ENCODE measurements at regions not wholly inside any gene's neighbourhood (a gene's known extent, or its start where the extent isn't known, plus 50 kb on each side); places are given as distances from the start of the nearest gene placed in this dataset.

DNA sequence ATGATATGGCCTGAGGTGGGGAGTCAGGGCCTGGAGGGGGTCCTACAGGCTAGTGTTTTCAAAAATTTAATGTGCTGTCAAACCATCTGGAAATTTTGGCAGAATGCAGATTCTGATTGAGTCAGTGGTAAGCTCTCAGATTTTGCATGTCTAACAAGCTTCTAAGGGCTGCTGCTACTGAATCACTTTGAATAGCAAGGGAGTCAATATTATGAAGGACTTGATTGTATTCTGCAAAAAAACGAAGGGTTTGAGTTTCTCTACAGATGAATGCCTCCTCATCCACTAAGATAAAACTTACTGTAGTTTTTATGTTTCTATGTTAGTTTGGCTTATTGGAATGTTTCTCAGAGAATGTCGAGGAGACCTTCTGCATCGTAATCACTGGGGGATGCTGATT, 179.5 kb downstream of the TMEM38B start (continued):
- TF ChIP-seq, protein P1, sequence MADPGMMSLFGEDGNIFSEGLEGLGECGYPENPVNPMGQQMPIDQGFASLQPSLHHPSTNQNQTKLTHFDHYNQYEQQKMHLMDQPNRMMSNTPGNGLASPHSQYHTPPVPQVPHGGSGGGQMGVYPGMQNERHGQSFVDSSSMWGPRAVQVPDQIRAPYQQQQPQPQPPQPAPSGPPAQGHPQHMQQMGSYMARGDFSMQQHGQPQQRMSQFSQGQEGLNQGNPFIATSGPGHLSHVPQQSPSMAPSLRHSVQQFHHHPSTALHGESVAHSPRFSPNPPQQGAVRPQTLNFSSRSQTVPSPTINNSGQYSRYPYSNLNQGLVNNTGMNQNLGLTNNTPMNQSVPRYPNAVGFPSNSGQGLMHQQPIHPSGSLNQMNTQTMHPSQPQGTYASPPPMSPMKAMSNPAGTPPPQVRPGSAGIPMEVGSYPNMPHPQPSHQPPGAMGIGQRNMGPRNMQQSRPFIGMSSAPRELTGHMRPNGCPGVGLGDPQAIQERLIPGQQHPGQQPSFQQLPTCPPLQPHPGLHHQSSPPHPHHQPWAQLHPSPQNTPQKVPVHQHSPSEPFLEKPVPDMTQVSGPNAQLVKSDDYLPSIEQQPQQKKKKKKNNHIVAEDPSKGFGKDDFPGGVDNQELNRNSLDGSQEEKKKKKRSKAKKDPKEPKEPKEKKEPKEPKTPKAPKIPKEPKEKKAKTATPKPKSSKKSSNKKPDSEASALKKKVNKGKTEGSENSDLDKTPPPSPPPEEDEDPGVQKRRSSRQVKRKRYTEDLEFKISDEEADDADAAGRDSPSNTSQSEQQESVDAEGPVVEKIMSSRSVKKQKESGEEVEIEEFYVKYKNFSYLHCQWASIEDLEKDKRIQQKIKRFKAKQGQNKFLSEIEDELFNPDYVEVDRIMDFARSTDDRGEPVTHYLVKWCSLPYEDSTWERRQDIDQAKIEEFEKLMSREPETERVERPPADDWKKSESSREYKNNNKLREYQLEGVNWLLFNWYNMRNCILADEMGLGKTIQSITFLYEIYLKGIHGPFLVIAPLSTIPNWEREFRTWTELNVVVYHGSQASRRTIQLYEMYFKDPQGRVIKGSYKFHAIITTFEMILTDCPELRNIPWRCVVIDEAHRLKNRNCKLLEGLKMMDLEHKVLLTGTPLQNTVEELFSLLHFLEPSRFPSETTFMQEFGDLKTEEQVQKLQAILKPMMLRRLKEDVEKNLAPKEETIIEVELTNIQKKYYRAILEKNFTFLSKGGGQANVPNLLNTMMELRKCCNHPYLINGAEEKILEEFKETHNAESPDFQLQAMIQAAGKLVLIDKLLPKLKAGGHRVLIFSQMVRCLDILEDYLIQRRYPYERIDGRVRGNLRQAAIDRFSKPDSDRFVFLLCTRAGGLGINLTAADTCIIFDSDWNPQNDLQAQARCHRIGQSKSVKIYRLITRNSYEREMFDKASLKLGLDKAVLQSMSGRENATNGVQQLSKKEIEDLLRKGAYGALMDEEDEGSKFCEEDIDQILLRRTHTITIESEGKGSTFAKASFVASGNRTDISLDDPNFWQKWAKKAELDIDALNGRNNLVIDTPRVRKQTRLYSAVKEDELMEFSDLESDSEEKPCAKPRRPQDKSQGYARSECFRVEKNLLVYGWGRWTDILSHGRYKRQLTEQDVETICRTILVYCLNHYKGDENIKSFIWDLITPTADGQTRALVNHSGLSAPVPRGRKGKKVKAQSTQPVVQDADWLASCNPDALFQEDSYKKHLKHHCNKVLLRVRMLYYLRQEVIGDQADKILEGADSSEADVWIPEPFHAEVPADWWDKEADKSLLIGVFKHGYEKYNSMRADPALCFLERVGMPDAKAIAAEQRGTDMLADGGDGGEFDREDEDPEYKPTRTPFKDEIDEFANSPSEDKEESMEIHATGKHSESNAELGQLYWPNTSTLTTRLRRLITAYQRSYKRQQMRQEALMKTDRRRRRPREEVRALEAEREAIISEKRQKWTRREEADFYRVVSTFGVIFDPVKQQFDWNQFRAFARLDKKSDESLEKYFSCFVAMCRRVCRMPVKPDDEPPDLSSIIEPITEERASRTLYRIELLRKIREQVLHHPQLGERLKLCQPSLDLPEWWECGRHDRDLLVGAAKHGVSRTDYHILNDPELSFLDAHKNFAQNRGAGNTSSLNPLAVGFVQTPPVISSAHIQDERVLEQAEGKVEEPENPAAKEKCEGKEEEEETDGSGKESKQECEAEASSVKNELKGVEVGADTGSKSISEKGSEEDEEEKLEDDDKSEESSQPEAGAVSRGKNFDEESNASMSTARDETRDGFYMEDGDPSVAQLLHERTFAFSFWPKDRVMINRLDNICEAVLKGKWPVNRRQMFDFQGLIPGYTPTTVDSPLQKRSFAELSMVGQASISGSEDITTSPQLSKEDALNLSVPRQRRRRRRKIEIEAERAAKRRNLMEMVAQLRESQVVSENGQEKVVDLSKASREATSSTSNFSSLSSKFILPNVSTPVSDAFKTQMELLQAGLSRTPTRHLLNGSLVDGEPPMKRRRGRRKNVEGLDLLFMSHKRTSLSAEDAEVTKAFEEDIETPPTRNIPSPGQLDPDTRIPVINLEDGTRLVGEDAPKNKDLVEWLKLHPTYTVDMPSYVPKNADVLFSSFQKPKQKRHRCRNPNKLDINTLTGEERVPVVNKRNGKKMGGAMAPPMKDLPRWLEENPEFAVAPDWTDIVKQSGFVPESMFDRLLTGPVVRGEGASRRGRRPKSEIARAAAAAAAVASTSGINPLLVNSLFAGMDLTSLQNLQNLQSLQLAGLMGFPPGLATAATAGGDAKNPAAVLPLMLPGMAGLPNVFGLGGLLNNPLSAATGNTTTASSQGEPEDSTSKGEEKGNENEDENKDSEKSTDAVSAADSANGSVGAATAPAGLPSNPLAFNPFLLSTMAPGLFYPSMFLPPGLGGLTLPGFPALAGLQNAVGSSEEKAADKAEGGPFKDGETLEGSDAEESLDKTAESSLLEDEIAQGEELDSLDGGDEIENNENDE (IDR thresholded peaks at IDR 0.05; ENCODE audit: insufficient replicate concordance, low read length), result no peak
- no peak for TF ChIP-seq BRCA1 (IDR thresholded peaks at IDR 0.05; ENCODE audit: low read depth, low read length)
- TF ChIP-seq, protein P2, sequence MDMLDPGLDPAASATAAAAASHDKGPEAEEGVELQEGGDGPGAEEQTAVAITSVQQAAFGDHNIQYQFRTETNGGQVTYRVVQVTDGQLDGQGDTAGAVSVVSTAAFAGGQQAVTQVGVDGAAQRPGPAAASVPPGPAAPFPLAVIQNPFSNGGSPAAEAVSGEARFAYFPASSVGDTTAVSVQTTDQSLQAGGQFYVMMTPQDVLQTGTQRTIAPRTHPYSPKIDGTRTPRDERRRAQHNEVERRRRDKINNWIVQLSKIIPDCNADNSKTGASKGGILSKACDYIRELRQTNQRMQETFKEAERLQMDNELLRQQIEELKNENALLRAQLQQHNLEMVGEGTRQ (IDR thresholded peaks at IDR 0.05; ENCODE audit: low read length), result no peak
- no peak for TF ChIP-seq EGR1 (IDR thresholded peaks at IDR 0.05; ENCODE audit: borderline replicate concordance, low read depth, low read length)
- no peak for TF ChIP-seq CHD2 (IDR thresholded peaks at IDR 0.05; ENCODE audit: low read length)
- TF ChIP-seq SAP30 (IDR thresholded peaks at IDR 0.05; ENCODE audit: insufficient read depth, insufficient replicate concordance, low read length), result no peak
- TF ChIP-seq TAF7 (optimal IDR thresholded peaks at IDR 0.05; ENCODE audit: borderline replicate concordance, low read depth, low read length), result no peak
- TF ChIP-seq POU5F1 (IDR thresholded peaks at IDR 0.05; ENCODE audit: low read depth, low read length), result no peak
- TF ChIP-seq RAD21 (IDR thresholded peaks at IDR 0.05 in 1 of 2, conservative IDR thresholded peaks at IDR 0.05 in 1 of 2; ENCODE audit: low read depth in 2 of 2, low read length in 2 of 2), result no peak
- TF ChIP-seq CREB1 (IDR thresholded peaks at IDR 0.05), result no peak
- TF ChIP-seq EZH2 (IDR thresholded peaks at IDR 0.05; ENCODE audit: low read depth, low read length, severe bottlenecking), result no peak

Measured in H1 (cell line).